A204.1 (cell line): ENCODE measurements at regions not wholly inside any gene's neighbourhood (a gene's known extent, or its start where the extent isn't known, plus 50 kb on each side); places are given as distances from the start of the nearest gene placed in this dataset.
"Not testable (repeated sequence)": the region's sequence is repeated elsewhere in the genome, so short reads cannot be mapped to it uniquely, and the experiment has no call there.

Experiments
- FAIRE-seq: peaks from 2 replicates; lab custom pipeline; 2012; peaks lifted over from hg19 to GRCh38; lab: Jason Lieb, UNC

DNA sequence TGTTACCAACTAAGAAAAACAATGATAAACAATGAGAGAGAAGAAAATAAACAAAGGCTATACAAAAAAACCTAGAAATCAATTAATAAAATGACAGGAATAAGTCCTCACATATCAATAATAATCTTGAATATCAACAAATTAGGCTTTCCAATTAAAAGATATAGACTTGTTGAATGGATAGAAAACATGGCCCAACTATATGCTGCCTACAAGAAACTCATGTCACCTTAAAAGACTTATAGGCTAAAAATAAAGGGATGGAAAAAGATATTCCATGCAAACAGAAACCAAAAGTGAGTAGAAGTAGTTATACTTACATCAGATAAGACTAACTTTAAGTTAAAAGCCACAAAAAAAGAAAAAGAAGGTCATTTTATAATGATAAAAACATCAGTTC is 183.9 kb downstream of the MYRFL start:
- no peak for FAIRE-seq

DNA sequence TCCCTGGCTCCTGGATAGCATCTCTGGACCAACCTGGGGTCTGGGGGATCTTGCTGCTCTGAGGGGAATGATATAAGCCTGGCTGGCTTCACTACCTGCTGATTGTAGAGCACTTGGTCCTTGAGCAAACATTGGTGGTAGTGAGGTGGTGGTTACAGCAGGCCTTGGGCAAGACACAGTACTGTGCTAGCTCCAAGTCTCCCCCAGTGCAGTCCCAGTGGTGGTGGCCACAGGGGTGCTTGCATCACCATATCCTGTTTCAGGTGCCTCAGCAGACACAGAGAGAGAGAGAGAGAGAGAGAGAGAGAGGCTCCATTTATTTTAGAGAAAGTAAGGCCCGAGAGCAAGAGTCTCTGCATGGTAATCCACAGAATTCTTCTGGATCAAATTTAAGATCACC is 186.3 kb downstream of the MYRFL start:
- no peak for FAIRE-seq

DNA sequence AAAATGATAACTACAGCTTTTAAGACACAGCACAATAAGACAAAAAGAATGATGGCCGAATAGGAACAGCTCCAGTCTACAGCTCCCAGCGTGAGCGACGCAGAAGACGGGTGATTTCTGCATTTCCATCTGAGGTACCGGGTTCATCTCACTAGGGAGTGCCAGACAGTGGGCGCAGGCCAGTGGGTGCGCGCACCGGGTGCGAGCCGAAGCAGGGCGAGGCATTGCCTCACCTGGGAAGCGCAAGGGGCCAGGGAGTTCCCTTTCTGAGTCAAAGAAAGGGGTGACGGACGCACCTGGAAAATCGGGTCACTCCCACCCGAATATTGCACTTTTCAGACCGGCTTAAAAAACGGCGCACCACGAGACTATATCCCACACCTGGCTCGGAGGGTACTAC is 188.0 kb downstream of the MYRFL start:
- FAIRE-seq, result not testable (repeated sequence)

DNA sequence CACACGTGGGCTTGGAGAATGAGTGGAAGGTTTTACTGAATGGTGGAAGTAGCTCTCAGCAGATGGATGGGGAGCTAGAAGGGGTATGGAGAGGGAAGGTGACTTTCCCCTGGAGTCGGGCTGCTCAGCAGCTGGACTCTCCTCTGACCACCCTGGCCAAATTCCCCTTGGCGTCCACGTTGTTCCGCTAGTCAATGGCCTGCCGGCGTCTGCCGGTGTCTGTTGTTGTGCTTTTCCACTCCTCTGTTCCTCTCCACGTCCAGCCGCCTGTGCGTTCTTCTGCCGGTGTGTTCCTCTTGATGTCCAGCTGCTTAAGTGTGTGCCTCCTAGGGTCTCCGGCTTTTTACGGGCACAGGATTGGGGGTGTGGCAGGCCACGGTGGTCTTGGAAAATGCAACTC is 203.5 kb downstream of the MYRFL start:
- no peak for FAIRE-seq

DNA sequence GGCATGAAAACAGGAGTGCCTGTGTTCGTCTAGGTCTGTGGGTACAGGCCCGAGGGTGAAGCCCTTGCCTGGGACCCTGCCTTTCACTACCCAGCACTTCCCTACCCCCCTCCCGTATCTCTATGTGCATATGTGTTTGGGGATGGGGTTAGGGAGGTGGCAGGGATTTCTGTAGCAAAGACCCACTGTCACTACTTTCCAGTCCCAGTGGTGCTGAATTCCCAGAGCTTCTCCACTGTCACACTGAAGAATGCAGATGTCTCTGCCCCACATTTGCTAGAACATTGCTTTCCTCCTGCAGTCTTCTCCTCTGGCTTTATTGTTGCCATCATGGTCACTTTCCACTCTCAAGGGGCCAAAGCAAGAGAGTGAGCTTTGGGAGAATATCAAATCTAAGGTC is 203.9 kb downstream of the MYRFL start:
- FAIRE-seq, result no peak

DNA sequence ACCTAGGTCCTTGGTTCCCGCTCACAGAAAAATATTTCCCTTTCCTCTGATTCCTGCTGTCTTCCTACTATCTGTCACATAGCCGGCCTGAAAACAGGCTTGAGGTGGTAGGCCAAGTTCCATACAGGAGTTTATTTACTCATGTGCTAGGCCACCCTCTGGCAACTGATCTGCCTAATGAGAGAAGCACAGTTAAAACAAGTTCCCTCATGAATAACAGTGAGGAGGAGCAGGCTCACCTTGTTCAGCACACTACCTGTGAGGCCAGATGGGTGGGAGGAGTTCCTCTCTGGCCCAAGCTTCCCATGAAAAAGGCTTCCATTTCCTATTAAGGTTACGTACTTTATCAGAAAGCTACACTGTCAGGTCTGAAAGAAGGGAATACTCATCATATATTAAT is 206.0 kb downstream of the MYRFL start:
- FAIRE-seq, result no peak

DNA sequence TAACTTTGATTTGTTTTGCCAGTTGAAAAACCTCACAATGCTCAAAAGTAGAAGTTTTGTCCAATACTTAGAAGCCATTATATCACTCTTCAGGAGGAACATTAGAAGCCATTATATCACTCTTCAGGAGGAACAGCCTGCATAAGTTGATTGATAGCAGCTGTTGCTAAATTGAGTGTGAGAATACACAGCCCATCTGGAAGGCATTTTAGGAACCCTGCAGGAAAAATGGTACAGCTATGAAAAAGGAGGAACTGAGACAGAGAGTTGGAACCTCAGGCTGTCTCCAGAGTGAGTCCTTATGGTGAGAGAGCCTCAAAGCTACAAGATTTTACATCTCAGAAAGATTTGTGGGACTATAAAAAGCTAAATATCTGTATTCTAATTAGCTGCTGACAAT is 207.0 kb downstream of the MYRFL start:
- no peak for FAIRE-seq

DNA sequence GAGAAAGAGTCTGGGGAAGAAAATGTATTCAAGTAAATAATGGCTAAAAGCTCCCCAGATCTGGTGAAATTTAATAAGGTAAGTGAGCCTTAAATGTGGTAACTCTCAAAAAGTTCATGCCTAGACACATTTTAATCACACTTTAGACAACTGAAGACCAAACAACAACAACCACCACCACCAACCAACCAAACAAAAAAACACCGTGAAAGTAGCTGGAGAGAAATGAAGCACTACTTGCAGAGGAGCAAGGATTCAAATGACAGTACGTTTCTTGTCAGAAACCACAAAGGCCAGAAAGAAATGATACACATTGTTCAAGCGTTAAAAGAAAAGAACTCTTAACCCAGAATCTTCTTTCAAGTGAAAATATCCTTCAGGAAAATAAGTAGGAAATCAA is 208.3 kb downstream of the MYRFL start:
- no peak for FAIRE-seq

DNA sequence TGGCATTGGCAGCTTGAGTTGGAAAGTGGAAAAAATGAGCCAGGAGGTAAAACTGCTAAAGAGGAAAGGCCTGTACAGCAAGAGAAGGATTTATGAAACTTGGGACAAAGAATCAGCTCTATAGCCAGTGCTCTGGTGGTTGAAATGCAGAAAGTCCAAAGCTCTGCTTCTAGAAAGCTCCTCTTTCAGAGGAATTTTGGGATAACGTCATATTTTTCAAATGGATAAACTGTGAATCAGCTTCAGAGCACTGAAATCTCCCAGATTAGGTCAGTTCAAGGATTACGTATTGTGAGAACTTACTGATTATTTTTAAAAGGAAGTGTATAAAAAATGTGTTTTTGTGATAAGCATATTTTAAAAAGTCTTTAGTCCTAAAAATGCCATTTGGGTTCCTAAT is 203.1 kb upstream of the CNOT2 start:
- FAIRE-seq, result no peak

DNA sequence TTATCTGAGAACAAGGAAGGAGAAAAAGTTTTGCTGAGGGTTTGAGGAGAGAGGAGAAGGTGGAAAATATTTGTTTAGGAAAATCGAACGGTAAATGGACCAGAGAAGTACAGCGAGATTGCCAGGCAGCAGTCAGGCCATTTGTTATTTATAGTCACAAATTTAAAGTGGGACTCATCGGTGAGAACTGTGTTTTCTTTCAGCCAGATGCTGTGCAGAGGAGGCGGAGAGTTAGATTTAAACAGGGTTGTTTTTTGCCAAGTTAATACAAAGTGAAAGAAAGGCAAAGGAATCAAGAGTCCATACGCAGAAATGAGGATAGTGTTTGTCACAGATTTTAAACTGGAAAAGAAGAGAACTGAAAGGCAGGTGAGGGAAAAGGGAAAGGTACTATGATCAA is 200.6 kb upstream of the CNOT2 start:
- FAIRE-seq, result no peak

DNA sequence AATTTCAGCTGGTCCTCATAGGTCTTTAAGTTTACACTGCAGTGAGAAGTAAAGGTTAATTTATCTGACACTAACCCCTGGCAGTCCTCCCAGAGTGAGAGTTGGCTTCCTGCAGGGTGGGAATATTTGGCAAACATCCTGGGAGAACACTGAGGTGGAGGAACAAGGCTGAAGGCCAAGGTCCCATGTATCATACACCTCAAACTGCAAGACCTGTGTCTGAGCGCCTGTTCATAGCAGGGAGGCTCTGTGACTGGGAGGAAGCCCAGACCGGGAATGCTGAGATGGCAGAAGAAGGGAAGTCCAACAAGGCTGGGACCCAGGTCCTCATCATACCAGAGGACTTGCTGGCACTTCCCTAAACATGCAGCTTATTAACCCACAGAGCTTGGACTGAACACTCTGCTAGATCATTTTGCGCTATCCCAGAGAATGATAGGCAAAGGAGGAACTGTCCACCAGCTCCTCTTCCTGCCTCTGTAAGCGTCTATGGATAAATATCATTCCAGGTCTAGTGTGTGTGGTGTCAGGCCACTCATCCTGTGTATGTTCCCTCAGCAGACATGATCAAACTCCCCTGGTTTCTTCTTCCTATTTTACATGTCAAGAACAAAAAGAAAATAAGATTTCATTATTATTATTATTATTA is 199.6 kb upstream of the CNOT2 start:
- FAIRE-seq, result no peak

DNA sequence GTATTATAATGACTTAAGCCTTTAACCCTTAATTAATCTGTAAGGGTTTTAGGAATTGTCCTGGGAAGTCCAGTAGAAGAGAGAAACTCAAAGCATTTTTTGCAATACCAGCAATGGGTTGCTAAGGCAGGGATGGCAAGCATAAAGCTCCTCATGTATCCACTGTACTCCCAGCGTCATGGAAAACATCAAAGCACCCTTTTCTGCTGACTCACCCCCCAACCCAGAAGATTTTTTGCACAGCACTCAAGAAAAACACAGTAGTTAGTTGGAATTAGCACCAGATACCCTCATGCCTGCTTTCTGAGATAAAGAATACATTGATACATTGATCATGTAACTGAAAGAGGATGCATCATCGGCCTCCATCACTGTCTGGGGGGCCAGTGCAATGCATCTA is 199.1 kb upstream of the CNOT2 start:
- FAIRE-seq, result no peak

DNA sequence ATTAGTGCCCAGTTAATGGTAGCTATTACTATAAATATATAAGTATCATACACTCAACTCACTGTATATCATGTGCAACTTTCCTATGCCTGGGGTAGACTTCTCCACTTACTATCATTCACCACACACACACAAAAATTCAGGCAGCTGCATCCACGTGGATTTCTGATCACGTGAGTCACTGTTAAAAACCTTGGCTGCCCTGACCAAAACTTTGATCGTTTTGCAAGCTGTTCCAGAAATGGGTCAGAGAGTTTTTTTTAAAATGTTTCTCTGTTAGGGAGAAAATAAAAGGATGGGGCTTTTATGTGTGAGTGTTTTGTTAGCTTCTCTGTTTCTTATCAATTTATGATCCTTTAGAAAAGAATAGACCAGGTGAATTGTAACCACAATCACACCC is 198.2 kb upstream of the CNOT2 start:
- FAIRE-seq, result no peak

DNA sequence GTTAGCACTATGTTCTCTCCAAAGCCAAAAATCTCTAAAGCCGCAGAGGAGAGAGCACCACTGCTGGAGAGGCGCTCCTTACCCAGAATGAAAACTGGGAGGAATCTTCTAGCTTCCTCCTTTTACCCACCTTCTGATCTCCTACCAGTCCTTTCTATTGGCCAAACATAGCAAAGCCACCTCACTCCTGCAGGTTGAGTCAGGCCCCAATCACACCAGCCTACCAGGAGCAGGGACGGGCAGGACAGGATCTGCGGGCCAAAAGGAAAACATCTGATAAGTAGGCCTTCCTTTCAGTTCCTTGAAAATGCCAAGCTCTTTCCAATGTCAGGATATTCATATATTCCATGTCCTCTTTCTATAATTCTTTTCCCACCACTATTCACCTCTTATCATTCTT is 197.7 kb upstream of the CNOT2 start:
- FAIRE-seq, result no peak

DNA sequence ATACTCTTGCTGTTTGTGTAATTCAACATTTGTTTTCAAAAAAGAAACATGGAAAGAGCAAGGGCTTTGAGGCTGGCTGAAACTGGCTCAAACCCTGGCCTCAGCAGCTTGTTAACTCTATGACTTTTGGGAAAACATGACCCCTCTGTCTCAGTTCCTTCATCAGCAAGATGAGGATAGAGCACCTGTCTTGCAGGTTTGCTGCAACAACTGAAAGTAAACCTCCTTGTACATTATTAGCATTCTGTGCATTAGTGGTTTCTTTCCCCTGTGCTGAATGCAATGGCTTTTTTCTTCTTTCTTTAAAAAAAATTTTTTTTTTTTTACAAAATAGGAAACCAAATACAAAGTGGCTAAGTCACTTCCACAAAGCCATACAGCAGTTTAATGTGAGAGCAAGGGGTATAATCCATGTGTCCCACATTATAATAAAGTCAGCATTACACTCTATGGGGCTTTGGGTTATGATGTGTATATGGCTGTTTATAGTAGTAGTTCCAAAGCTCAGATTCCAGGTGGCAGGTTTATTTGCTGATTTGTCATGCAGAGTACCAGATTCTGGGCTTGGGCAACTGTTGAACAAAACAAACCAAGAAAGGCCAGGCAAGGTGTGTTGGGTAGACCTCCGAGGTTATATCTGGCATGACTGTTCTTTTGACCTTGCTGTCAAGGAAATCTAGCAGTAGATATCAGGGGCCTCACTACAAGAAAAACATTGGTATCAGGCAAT is 194.5 kb upstream of the CNOT2 start:
- FAIRE-seq, result no peak

DNA sequence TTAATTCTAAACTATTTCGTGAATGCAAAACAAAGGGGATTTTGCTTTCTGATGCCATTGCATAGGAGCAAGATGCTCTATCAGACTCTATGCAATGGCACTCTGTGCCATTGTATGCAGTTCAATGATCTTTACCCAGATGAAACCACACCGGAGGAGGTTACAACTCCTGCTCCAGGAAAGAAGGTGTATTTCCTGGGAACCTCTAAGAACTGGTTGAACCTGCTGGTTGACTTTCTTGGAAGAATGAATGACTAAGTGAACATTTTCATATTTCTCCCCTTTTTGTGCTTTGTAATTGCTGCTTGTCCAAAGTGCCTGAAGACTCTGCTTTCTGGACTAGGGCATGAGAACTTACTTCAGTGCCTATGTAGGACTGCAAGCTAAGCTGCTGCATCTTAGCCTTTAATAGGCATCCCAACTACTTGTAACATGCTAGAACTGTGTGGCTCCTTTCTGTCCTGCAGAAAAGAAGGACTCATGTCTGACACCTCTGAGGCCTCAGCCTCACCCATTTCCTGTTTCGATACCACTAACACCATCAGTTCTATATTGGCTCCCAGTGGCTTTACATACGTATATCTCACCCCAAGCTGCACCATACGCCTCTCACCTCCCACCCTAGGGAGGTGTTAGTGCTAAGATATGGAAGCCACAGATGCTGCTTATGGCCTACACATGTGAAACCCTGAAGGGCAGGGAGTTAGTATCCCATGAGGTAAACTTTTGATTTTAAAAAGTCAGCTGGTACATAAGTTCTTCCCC is 193.5 kb upstream of the CNOT2 start:
- no peak for FAIRE-seq

DNA sequence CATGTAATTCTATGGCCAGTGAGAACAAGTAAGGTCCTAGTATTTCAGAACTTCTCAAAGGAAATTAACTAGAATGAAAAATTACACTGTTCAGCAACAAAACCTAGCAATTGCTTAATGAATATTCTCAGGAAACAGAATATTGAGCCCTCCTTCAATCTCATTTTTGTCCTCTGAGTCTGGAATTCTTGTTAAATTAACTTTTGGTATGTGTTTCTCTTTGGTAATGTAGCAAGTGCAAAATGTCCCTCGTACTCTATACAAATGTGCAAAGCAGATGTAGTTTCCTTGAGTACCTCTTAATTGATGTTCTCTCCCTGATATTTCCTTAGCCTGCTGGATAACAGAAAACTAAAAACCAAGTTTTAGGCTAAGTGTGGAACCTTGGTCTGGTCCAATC is 190.8 kb upstream of the CNOT2 start:
- no peak for FAIRE-seq

DNA sequence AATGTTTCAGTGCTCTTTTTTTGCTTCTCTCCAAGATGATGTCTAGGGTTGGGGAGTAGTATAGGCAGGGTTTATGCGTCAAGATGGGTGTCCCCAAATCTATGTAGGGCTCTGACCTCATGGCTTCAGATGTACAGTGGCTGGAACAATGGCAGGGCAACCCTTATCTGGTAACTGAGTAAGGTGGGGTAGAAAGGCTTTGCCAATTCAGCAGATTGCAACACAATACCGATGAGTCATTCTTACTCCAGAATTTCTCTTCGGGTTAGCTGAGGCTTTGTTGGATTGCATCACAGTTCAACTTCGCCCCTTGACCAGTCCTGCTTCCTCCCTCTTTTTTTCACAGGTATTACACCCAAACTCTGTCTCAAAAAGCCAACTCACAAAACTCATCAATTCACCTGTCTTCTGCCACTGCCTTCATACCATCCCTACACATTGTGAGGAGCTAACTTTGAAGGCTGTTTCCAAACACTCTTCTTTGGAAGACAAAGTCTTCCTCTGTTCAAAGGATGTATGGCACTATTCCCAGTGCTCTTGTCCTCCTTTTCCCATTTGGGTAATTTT is 190.2 kb upstream of the CNOT2 start:
- no peak for FAIRE-seq

DNA sequence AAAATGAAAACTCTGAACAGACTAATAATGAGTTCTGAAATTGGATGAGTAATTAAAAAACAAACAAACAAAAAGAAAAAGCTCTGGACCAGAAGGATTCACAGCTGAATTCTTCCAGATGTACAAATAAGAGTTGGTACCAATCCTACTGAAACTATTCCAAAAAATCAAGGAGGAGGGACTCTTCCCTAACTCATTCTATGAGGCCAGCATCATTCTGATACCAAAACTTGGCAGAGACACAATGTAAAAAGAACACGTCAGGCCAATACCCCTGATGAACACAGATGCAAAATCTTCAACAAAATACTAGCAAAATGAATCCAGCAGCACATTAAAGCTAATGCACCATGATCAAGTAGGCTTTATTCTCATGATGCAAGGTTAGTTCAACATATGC is 183.9 kb upstream of the CNOT2 start:
- FAIRE-seq, result no peak

DNA sequence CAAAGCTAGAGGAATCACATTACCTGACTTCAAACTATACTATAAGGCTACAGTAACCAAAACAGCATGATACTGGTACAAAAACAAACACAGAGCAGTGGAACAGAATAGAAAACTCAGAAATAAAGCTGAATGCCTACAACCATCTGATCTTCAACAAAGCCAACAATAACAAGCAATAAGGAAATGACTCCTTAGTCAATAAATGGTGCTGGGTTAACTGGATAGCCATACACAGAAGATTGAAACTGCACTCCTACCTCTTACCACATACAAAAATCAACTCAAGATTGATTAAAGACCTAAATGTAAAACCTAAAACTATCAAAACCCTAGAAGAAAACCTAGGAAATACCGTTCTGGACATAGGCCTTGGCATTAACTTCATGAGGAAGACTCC is 182.6 kb upstream of the CNOT2 start:
- no peak for FAIRE-seq

DNA sequence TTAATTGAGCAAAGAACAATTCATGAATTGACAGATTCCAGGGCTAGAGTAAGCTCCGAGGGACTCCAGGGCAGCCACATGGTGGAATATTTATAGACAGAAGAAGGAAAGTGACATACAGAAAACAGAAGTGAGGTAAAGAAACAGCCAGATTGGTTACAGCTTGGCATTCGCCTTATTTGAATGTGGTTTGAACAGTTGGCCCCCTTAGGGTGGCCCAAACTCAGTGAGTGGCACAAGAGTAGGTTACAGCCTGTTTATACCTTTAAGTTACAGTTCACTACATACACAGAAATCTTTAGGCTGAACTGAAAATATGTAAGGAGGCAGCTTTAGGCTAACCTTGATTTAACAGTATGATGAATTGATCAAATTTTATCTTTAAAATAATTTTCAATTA is 174.5 kb upstream of the CNOT2 start:
- no peak for FAIRE-seq

DNA sequence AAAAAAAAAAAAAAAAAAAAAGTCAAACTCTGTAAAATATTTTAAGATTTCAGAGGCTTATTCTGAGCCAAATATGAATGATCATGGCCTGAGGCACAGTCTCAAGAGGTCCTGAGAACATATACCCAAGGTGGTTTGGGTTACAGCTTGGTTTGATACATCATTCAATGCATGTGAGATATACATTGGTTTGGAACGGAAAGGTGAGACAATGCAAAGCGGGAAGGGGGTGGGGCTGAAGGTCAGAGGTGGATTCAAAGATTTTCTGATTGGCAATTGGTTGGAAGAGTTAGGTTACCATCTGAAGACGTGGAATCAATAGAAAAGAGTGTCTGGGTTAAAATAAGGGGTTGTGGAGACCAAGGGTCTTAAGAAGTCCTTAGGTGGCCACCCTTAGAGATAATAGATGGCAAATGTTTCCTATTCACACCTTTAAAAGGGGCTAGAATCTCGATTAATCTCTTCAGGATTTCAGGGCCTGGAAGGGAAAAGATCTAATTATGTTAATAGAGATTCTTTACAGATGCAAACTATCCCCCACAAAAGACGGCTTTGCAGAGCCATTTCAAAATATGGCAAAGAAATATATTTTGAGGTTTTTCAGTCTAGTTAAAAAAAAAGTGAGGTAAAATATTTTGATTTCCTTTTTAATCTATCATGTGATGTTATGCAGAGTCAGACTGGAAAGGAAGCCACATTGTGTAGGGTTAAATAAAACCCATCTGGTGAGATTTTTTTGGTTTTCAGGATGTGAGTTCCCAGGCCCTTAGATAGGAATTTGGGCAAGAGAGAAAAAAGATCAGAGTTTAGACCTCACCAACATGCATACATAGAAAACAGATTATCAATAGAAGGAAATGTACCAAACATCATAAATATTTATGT is 173.8 kb upstream of the CNOT2 start:
- no peak for FAIRE-seq
